Kidney tubule cell (primary cell): ENCODE measurements at regions not wholly inside any gene's neighbourhood (a gene's known extent, or its start where the extent isn't known, plus 50 kb on each side); places are given as distances from the start of the nearest gene placed in this dataset.

ENCODE experiments used
- DNase-seq: peaks from one replicate; pipeline ENCODE4 v3.0.0-alpha.2; 2018; ENCODE audit warnings: low spot score

DNA sequence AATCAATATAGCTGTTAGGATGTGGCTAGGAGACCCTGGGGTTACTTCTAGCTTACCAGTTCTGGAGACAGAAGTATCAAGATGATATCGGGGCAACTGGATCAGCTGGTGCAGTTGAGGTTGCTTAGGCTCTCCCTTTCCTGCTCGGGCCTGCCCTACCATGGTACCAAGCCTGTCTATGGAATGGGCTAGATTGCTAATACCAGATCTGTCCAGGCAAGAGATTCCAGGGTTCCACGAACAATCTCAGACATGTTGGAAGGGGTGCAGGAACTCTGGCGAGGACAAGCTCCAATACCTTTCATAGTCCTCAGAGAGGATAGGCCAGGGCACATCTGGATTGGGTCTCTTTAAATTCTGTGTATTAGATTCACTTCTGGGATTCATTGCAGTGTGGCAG lies 53.8 kb downstream of the ADM start:
- no peak for DNase-seq

DNA sequence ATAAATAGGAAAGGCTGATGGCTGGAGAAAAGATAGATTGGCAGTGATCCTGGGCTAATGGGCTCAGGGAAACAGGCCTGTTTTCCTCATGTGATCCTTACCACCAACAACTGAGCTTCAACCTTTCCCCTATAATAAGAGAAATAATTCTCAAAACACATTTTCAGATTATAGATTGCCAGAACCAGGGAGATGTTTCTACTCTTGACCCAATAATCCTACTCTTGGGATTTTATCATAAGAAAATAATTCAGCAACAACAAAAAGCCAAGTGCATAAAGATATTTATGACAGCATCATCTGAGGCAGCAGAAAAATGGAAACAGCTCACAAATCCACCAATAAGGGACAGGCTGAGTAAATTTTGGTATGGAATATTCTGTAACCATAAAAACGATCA lies 54.3 kb downstream of the ADM start:
- no peak for DNase-seq

DNA sequence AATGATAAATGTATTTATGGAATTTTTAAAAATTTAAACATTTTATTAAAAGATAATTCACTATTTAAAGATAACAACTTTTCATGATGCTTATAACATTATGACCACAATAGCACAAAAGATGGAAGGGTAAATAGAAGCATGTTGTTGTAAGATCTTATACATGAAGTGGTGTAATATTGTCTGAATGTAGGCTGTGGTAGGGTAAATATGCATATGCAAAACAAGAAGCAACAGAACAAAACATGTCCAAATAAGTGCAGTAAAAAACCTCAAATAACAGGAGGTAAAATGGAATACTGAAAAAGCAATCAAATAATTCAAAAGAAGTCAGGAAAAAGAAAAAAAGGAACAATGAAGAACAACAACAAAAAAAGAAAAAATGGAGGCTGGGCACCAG lies 56.0 kb downstream of the ADM start:
- no peak for DNase-seq

- DNase-seq: no peak
Measured at GRCh38 chr11:10365045-10365444, 60.2 kb downstream of the ADM start.

DNA sequence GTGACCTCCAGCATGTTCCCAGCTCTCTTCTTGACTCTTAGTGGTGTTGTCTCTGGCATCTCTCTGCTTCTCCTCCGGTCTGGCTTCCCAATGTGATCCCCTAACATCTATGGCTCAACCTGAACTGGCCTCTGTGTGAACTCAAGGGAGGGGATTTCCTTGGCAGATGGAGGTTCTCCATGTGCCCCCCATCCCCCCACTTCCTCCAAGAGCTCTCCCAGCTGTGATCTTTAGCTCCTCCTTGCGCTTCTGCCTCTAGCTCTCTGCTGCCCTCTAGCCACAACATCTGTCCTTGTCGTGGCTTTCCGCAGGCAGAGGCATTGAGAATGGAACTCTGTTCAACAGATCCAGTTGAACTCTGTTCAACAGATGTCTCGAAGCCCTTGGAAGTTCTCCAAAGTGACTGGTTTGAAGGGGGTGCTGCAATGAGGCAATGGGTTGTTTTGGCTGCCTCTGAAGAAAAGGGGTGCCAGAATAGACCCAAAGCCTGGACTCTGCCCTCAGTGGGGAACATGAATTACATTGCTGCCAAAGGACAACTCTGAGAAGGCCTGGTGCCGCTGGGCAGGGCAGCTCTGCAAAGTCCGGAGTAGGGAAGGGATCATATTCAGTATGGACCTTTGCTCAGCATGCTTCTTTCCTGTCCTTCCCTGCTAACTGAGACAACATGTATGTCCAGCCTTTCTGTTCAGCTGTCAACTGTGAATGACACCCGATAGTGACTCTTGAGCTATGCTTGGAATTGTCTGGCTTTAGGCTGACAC lies 61.9 kb downstream of the ADM start:
- peak; percentile 93 for DNase-seq

- no peak for DNase-seq
Measured at GRCh38 chr11:10371926-10372641, 67.2 kb downstream of the ADM start.

- no peak for DNase-seq
Measured at GRCh38 chr11:10373340-10373739, 68.5 kb downstream of the ADM start.

GRCh38 chr11:10373929-10374328 lies 69.1 kb downstream of the ADM start:
- no peak for DNase-seq

DNA sequence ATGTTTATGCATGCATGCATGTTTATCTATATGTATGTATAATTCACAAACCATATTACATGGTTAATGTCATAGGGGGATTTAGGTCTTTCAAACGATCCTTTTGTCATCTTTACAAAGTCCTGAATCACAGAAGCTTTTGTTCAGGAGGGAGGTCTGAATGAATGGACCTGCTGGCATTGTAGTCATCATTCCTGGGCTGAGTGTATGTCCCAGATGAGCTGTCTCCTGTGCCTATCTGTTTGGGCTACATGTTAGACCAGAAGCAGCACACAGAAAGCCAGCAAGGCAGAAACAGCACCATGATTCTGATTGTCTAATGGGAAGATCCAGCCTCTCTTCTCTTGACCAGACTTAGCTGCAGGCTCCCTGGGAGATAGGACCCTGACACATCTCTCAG lies 69.5 kb downstream of the ADM start:
- DNase-seq: no peak

DNA sequence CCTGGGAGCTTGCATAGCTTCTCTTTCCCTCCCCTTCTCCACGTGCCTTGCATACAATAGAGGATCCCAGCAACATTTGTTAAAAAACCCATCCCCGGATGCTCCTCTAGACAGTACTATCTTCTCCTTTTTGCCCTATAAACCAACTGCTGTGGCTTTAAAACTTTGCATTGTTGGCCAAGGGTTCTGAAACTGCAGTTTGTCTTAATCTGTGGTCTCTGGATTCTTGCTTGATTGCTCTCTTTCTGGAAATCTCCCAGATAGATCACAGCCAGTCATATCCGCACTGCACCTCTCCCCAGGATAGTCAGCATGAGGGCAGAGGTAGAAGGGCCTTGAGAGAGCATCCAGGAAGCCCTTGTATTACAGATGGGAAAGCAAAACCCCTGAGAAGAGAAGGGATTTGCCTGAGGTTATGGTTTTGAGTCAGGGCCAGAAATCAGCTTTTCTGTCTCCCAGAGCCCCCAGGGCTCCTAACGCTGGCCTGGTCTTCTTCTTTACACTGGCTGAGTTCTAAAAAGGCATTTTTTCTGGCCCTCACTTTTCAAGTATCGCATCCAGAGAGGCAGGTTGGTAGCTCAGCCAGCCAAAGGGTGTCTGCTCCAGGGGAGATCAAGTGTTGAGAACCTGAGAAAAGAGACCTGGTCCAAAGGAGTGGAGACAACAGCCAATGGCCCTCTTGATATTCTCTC lies 70.6 kb downstream of the ADM start:
- peak; percentile 54 for DNase-seq

DNA sequence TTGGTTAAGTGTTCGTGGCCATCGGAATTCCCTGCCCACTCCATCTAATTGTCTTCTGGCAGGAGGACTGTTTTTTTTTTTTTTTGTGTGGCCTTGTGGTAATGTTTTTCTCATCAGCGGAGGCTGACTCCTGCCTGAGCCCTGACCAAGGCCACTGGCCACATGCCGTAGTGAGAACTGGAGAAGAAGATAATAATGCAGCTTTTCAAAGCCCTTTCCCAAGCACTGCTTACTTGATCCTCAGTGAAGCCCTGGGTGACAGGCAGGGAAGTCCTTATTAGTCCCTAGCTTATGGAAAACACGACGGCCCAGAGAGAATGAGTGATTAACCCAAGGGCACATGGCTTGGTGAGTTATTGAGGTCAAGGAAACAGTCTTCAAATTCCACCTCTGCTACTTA lies 71.2 kb downstream of the ADM start:
- DNase-seq: peak; percentile 33

DNA sequence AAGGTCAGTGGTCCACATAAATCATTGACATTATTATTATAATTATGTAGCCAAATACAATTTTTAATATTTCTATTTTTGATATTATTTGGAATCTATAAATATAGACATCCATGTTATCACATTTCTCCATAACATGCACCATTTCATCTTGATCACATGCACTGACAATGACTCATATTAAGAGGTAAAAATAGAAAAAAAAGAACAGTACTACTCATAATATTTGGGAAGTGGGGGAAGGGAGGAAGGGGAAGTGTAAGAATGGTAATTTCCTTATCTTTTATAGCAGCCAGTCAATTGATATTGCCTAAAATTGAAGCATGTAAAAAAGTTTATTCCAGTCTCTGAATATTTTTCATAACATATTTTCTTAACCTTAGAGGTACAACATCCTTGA lies 72.3 kb downstream of the ADM start:
- DNase-seq: no peak

GRCh38 chr11:10378362-10378761 lies 73.5 kb downstream of the ADM start:
- no peak for DNase-seq

DNA sequence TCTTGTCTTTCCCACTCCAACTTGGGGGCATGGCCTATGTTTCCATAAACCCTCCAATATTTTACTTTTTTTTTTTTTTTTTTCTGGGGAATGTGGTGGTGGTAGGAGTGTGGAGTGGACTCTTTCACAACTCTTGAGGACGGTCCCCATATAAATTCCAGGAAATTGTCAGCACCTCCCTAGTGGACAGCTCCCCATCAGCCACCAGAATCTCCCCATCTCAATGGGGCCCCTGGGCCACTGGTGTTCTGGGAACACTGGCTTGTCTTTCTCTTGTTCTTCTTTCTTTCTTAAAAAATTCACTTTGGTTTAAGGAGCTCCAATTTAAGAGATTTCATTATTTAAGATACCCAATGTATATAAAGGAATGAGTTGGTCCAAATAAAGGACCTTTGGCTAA lies 74.1 kb downstream of the ADM start:
- no peak for DNase-seq

GRCh38 chr11:10379426-10379825 lies 74.6 kb downstream of the ADM start:
- no peak for DNase-seq

GRCh38 chr11:10379871-10380568 lies 75.0 kb upstream of the AMPD3 start:
- peak; percentile 54 for DNase-seq

DNA sequence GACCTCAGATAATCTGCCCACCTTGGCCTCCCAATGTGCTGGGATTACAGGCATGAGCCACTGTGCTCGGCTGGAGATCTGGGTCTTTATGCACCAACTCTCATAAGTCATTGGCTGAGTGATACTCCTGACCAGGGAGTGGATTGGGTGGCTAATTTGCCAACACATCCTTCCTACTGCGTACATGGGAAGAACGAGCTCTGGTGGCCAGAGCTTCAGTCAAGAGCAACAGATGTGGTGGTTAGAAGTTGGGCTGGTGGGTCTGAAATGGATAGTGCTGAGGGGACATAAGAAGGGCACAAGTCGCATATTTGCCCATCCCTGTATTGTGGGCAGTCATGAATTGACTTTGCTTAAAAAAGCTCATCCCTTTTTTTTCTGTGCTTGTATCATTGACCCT lies 74.1 kb upstream of the AMPD3 start:
- DNase-seq: no peak

DNA sequence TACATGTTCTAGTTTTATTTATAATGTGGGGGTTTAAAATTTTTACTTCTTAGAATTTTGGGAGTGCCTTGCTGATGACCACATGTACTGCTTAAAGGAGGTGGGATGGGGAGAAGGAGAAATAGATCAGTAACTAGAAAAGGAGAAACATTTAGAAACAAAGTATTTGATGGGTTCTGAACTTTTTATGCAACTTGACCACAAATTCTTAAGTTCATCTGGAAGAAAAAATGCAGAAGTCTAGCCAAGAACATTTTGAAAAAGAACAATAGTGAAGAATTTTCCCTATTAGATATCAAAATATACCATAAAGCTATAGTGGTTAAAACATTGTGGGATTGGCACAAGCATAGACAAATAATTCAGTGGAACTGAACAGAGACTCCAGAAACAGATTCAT lies 73.3 kb upstream of the AMPD3 start:
- DNase-seq: no peak

DNA sequence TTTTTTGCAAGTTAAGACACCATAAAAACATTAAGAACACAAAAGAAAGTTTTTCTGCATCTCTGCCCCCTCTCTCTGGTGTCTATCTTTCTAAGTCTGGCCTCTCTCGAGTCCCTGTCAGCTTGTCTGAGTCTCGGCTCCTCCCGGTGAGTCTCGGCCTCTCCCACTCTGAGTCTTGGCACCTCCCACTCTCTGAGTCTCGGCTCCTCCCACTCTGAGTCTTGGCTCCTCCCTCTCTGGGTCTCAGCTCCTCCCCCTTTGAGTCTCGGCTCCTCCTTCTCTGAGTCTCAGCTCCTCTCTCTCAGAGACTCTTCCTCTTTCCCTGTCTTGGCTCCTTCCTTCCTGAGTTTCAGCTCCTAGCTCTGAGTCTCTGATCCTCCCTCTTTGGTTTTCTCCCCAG lies 72.5 kb upstream of the AMPD3 start:
- DNase-seq: no peak

GRCh38 chr11:10385696-10386095 lies 69.4 kb upstream of the AMPD3 start:
- no peak for DNase-seq

DNA sequence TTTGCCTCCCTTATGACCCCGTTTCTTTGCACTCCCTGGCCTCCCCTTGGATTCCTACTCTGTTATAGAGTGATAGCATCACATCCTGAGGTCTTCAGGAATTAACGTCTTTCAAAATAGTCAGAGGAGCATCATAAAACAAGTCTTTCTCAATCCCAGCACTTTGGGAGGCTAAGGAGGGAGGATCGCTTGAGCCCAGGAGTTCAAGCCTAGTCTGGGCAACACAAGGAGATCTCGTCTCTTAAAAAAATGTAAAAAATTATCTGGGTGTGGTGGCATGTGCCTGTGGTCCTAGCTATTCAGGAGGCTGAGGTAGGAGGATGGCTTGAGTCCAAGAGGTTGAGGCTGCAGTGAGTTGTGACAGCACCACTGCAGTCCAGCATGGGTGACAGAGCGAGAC lies 68.7 kb upstream of the AMPD3 start:
- no peak for DNase-seq

DNA sequence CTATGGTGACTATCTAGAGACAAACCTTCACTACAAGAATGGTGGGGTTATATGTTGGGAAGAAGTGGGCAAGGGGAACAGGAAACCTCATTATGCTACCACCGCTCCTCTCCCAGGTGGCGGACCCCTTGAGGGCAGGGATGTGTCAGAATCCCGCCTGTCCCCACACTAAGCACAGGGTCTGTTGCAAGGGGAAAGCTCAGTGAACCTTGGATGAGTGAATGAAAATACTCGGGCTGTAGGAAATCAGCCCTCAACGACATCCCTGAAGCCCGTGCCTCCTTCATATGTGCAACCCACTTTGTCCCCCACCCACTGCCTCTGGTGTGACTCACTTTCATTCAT lies 68.2 kb upstream of the AMPD3 start:
- no peak for DNase-seq
